ENCODE measurements at regions not wholly inside any gene's neighbourhood (a gene's known extent, or its start where the extent isn't known, plus 50 kb on each side); places are given as distances from the start of the nearest gene placed in this dataset.
"Not testable (repeated sequence)": the region's sequence is repeated elsewhere in the genome, so short reads cannot be mapped to it uniquely, and the experiment has no call there.

GRCh38 chr10:133021116-133021962 is 66.4 kb upstream of the ADGRA1 start:
- ATAC-seq = peak; percentile 4
- no peak for DNase-seq (ENCODE audit: low spot score)

DNA sequence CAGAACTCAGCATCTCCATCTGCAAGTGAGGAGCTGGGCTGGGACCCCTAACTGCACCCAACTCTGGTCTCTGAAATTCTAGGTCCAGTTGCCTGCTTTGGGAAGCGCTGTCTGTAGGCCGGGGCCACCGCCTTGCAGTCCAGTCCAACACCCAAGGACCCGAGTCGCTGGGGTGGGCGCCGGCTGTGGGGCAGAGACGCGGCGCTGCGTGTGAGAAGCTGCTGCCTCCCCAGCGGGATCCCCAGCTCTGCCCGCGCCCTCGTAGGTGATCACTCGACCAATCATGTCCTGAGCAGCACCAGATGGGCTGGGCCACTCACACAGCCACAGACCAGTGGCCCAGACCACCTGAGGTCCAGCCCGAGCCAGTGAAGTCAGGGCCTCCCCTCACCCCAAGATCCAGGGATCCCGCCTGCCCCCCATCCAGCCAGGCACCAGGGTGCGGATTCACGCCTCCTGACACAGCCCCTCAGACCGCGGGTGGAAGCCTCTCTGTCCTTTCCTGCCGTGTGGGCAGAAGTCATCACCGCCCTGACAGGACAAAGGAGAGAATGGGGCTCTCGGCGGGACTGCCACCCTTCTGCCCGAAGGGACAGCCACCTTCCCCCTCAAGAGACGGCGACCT is 67.4 kb upstream of the ADGRA1 start:
- ATAC-seq = no peak
- no peak for DNase-seq (ENCODE audit: low spot score)

GRCh38 chr10:133019651-133020050 is 68.1 kb upstream of the ADGRA1 start:
- ATAC-seq = no peak
- no peak for DNase-seq (ENCODE audit: low spot score)

GRCh38 chr10:133019191-133019590 is 68.5 kb upstream of the ADGRA1 start:
- ATAC-seq = no peak
- no peak for DNase-seq (ENCODE audit: low spot score)

GRCh38 chr10:133018491-133018890 is 69.2 kb upstream of the ADGRA1 start:
- DNase-seq (ENCODE audit: low spot score) (no peak), ATAC-seq (no peak)

DNA sequence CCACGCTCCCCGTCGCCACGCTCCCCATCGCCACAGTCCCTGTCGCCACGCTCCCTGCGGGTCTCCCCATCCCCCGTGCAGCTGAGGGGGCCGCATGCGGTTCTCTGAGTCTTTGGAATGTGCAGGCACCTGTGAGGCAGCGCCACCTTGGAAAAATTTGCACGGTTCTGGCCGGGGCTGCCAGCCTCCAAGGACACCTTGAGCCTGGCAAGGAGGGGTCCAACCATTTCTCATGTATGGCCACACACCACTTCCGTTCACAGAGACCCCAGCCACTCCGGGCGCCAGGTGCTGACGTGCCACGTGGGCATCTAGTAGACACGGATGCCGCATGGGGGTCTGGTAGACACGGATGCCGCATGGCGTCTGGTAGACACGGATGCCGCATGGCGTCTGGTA is 70.5 kb upstream of the ADGRA1 start:
- ATAC-seq (no peak), DNase-seq (ENCODE audit: low spot score) (no peak)

- ATAC-seq = no peak
- no peak for DNase-seq (ENCODE audit: low spot score)
These were observed 71.1 kb upstream of the ADGRA1 start for GRCh38 chr10:133016493-133017202.

DNA sequence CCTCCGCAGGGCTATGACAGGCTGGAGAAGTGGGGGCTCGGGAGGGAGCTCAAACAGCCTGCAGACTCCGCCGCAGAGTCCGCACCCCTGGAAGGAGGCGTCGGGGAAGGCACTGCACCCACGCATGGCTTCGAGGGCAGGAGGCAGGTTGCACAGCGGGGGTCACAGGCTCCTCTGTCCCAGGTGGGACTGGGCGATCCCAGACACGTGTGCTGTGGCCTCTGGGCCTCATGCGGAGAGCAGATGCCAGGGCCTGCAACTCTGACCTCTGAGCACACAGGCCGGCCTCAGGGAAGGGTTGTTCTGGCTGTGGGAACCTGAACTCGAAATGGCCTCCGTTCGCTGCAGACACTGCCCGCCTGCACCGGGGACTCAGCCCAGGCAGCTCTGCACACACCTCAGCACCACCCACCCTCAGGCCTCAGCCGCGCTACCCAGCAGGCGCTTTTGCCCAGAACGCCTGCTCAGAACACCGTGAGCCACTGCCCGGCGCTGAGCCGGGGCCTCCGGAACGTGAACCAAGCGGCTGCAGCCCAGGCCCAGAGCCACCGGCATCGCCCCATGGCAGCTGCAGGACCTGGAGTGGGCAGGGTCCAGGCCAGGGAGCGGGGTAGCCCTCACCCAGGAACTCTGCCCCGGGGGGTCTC is 71.8 kb upstream of the ADGRA1 start:
- ATAC-seq (no peak), DNase-seq (ENCODE audit: low spot score) (no peak)

DNA sequence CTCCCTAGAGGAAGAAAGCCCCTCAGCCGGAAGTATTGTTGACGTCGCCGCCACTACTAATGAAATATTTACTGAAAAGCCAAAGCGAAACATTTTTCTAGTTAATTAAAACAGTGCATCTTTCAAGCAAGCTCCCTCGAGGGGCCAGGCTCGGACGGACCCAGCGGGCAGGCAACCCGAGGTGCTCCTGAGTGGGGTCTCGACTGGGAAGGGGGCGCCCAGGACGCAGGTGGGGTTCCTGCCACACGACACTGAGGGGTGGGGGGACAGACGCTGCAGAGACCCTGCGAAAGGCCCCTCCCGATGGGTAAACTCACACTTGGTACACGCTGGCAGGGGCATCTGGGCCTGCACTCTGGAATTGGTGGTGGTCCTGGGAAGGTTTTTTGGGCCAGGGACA is 72.4 kb upstream of the ADGRA1 start:
- ATAC-seq (no peak), DNase-seq (ENCODE audit: low spot score) (no peak)

- DNase-seq (ENCODE audit: low spot score) = no peak
- ATAC-seq = no peak
These were observed 72.2 kb upstream of the CFAP46 start for GRCh38 chr10:133014416-133015210.

GRCh38 chr10:133013463-133013862 is 71.1 kb upstream of the CFAP46 start:
- DNase-seq (ENCODE audit: low spot score) = no peak
- peak; percentile 14 for ATAC-seq

DNA sequence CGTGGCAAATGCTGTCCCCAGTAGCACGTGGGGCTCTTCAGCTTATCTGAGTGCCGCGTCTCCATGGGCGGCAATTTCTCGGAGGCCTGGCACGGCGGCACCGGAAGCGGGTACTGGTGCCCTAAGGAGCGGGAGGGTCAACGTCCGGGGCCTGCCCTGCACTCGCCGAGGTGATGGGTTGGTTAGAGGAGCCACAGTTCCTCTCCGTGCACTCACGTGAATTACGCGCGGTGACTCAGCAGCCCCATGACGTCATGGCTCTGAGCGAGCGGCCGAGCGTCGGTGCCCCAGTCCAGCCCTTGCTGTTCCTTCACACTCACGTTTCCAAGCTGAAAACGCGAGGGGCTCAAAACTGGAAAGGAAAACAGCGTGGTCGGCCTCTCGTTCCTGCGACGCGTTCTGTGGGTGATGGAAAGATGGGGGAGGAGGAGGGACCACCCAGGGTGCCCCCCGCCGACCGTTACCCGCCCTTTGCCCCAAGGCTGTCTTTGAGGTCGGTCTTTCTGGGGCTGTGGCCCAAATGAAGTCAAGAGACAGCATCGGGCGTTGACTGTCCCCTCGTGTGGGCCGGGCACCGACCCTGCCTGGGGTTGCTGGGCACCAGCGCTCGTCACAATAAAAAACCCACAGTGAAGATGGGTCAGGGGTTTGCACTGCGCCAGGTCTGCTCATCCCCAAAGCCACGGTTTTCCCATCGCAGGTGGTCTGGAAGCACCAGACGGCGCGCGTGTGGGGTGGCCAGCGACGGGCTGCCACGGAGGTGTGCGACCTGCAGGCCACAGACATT is 70.4 kb upstream of the CFAP46 start:
- ATAC-seq = no peak

DNA sequence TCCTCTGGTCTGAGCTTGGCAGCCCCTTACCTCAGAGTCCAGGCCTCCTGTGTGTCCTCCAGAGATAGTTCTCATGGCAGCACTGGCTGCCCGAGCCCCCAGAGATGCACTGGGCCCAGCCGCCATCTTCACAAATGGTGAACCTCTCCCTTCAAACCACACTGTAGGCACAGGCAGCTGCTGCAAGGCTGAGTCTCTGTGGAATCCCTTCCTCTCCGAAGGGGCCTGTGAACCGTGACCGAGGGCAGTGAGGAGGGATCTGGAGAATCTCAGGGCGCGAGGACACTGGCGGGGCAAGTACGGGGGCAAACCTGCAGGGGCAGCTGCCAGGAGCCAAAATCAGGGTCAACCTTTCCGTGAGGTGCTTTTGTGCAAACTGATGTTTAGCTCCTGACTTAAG is 69.5 kb upstream of the CFAP46 start:
- ATAC-seq = no peak
- no peak for DNase-seq (ENCODE audit: low spot score)

More for the DNA sequence above, 70.4 kb upstream of the CFAP46 start:
- DNase-seq (ENCODE audit: low spot score) = no peak

DNA sequence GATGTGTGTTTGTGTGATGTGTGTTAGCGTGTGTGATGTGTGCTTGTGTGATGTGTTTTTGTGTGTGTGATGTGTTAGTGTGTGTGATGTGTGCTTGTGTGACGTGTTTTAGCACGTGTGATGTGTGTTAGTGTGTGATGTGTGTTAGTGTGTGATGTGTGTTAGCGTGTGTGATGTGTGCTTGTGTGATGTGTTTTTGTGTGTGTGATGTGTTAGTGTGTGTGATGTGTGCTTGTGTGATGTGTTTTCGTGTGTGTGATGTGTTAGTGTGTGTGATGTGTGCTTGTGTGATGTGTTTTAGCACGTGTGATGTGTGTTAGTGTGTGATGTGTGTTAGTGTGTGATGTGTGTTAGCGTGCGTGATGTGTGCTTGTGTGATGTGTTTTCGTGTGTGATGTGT is 69.0 kb upstream of the CFAP46 start:
- DNase-seq (ENCODE audit: low spot score); ATAC-seq: not testable (repeated sequence)

GRCh38 chr10:133010843-133011179 is 68.4 kb upstream of the CFAP46 start:
- not testable (repeated sequence) for ATAC-seq; DNase-seq (ENCODE audit: low spot score)

GRCh38 chr10:133010095-133010842 is 67.9 kb upstream of the CFAP46 start:
- no peak for DNase-seq (ENCODE audit: low spot score)
- peak; percentile 8 for ATAC-seq

- ATAC-seq (peak; percentile 71), DNase-seq (ENCODE audit: low spot score) (no peak)
These were observed 67.0 kb upstream of the CFAP46 start for GRCh38 chr10:133009218-133009950.

DNA sequence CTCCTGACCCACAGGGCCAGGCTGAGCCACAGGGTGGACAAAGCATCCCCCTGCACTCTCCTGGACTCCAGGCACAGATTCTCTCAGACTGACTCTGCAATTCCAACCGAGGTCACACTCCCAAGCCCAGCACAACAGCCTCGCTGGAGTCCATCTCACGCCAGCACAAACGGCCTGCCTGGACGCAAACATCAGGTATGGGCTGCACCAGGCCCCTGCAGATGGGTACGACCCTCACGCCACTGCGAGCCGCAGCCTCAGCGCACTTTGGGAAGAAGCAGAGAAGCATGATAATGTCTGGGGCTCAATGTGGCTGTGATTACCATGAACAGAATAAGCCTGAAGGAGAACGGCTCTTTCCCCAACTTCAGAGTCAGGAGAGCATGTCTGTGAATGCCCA is 66.4 kb upstream of the CFAP46 start:
- ATAC-seq (no peak), DNase-seq (ENCODE audit: low spot score) (no peak)

Data from left lobe of liver (tissue), 2 donors.